Osteoblast (primary cell): ENCODE measurements at regions not wholly inside any gene's neighbourhood (a gene's known extent, or its start where the extent isn't known, plus 50 kb on each side); places are given as distances from the start of the nearest gene placed in this dataset.

Experiments used
- DNase-seq: peaks from one replicate; pipeline ENCODE4 v3.0.0; 2011; ENCODE audit warnings: low spot score, mixed read lengths; ENCODE audit not compliant: insufficient read length; ENCODE audit errors: missing footprints
- H2AFZ ChIP-seq: 2 replicates; pipeline ENCODE4 v1.6.0; 2011; ENCODE audit warnings: mild to moderate bottlenecking, low read length
- H3K27ac ChIP-seq: 2 replicates; pipeline ENCODE4 v1.5.1; 2011; ENCODE audit warnings: mild to moderate bottlenecking, low read depth, low read length, moderate library complexity
- H3K27me3 ChIP-seq: 2 replicates; pipeline ENCODE4 v1.6.0; 2012; ENCODE audit warnings: mild to moderate bottlenecking, control low read depth, inconsistent platforms, low read length, moderate library complexity; ENCODE audit not compliant: insufficient read depth
- H3K36me3 ChIP-seq: 2 replicates; pipeline ENCODE4 v1.5.1; 2011; ENCODE audit warnings: mild to moderate bottlenecking, low read length, control low read depth, moderate library complexity; ENCODE audit not compliant: insufficient read depth
- H3K4me1 ChIP-seq: 2 replicates; pipeline ENCODE4 v1.5.1; 2011; ENCODE audit warnings: mild to moderate bottlenecking, low read length, control low read depth, moderate library complexity; ENCODE audit not compliant: insufficient read depth
- H3K4me2 ChIP-seq: 2 replicates; pipeline ENCODE4 v1.6.0; 2011; ENCODE audit warnings: mild to moderate bottlenecking, low read length; ENCODE audit not compliant: insufficient read depth
- H3K4me3 ChIP-seq: fragments of 200-600 bp; sonication (generic); 3 replicates; pipeline ENCODE4 v1.5.1; 2012; ENCODE audit warnings: mild to moderate bottlenecking, low read length, inconsistent platforms; ENCODE audit not compliant: insufficient read depth
- H3K79me2 ChIP-seq: 2 replicates; pipeline ENCODE4 v1.6.0; 2012; ENCODE audit warnings: mild to moderate bottlenecking, low read length, control low read depth, inconsistent platforms; ENCODE audit not compliant: insufficient read depth
- H3K9me3 ChIP-seq: 2 replicates; pipeline ENCODE4 v1.5.1; 2011; ENCODE audit warnings: low read depth, low read length, control low read depth
- H4K20me1 ChIP-seq: 2 replicates; pipeline ENCODE4 v1.6.0; 2012; ENCODE audit warnings: mild to moderate bottlenecking, low read length, control low read depth; ENCODE audit not compliant: insufficient read depth
- TF ChIP-seq, protein P1 (sequence below): IDR thresholded peaks from 2 replicates; pipeline ENCODE4 v1.5.1; 2011; ENCODE audit warnings: mild to moderate bottlenecking, low read depth, low read length, moderate library complexity; ENCODE audit errors: extremely low read depth

DNA sequence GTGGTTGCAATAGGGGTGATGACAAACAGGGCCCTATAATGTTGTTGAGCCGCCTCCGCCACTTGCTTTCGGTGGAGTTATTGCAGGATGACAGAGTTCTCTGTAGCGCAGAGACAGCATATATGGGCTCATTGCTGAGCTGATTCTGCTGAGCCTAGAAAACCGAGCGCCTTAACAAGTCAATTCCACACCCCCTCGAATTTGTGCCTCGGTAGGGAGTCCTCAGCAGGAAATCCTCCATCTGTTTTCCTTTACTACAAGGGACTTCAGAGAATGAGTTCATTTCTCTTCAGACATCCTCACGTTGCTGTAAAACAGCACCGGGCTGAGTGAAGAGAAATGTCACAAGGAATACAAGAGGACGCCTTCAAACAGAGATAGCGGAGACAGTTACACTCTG lies 90.7 kb upstream of the KIAA1217 start:
- Histone ChIP-seq H4K20me1 (no peaks in the 10 kb centered on the region), H2AFZ (no peak overlapping the region), H3K9me3 (no peaks in the 10 kb centered on the region), H3K4me1 (no peaks in the 10 kb centered on the region), H3K4me2 (no peak overlapping the region), H3K4me3 (no peak overlapping the region), H3K27me3 (no peaks in the 10 kb centered on the region), H3K36me3 (no peaks in the 10 kb centered on the region), H3K79me2 (no peaks in the 10 kb centered on the region), H3K27ac (no peak overlapping the region)
- DNase-seq, result no peak
- TF ChIP-seq, protein P1, sequence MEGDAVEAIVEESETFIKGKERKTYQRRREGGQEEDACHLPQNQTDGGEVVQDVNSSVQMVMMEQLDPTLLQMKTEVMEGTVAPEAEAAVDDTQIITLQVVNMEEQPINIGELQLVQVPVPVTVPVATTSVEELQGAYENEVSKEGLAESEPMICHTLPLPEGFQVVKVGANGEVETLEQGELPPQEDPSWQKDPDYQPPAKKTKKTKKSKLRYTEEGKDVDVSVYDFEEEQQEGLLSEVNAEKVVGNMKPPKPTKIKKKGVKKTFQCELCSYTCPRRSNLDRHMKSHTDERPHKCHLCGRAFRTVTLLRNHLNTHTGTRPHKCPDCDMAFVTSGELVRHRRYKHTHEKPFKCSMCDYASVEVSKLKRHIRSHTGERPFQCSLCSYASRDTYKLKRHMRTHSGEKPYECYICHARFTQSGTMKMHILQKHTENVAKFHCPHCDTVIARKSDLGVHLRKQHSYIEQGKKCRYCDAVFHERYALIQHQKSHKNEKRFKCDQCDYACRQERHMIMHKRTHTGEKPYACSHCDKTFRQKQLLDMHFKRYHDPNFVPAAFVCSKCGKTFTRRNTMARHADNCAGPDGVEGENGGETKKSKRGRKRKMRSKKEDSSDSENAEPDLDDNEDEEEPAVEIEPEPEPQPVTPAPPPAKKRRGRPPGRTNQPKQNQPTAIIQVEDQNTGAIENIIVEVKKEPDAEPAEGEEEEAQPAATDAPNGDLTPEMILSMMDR, result no peak

DNA sequence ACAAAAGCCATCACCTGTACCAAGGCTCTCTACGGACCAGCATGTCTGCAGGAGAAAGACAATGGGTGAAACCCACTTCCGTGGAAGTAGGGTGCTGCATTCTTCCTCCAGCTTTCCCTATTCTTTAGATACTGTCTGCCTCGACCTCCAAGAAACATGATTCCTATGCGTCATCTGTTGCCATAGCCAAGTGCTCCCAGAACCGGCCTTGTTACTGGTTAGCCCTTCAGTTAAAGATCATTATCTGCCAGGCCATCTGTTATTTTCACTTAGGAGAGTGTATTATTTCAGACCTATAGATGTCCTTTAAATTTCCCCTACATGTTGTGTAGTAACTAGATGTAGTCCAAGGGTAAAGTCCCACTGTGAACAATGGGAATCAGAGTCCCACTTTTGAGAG lies 89.0 kb upstream of the KIAA1217 start:
- Histone ChIP-seq H3K27me3 (no peaks in the 10 kb centered on the region), H3K4me1 (no peaks in the 10 kb centered on the region), H4K20me1 (no peaks in the 10 kb centered on the region), H2AFZ (no peak overlapping the region), H3K36me3 (no peaks in the 10 kb centered on the region), H3K4me3 (no peak overlapping the region), H3K9me3 (no peaks in the 10 kb centered on the region), H3K4me2 (no peak overlapping the region), H3K79me2 (no peaks in the 10 kb centered on the region), H3K27ac (no peak overlapping the region)
- TF ChIP-seq, protein P1, result no peak
- no peak for DNase-seq

DNA sequence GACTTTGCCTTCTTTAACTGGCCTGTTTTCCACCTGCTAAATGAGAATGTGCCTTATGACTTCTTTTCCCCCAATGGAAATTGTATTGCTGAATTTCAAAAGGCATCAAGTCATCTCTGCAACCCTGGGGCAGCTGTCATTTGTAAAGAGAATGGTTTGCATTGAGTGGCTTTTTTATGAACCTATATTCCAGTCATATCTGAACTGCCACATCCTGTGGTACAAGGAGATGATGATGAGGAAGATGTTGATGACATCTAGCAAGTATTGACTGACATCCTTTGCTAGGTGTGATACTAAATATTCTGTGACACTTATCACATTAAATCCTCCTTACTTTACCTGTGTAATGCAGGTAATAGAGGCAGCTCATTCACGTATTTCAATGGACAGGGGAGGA lies 88.3 kb upstream of the KIAA1217 start:
- H3K27me3 ChIP-seq, result no peaks in the 10 kb centered on the region
- no peaks in the 10 kb centered on the region for H3K4me1 ChIP-seq
- no peak for DNase-seq
- no peak overlapping the region for H3K27ac ChIP-seq
- no peaks in the 10 kb centered on the region for H3K9me3 ChIP-seq
- no peaks in the 10 kb centered on the region for H3K79me2 ChIP-seq
- no peak overlapping the region for H2AFZ ChIP-seq
- H3K4me2 ChIP-seq, result no peak overlapping the region
- no peak overlapping the region for H3K4me3 ChIP-seq
- TF ChIP-seq, protein P1, result no peak
- no peaks in the 10 kb centered on the region for H4K20me1 ChIP-seq
- no peaks in the 10 kb centered on the region for H3K36me3 ChIP-seq

DNA sequence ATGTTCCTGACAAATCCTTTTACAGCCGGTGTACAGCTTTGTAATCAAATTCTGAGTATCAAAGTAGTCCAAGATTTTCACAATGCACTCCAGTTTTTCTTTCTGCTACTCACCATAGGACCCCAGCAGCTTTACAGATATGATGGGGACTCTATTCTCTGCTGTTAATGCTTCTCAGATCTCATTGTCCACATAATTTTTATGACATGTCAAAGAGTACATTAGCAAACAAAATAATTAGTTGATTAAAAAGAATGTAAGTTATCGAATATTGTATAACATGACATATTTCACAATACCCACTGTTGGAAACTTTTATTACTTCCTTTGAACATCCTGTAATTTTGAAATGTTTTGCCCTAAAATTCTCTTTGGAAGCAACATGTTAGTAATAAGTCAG lies 81.4 kb upstream of the KIAA1217 start:
- Histone ChIP-seq H4K20me1 (no peaks in the 10 kb centered on the region), H3K79me2 (no peaks in the 10 kb centered on the region), H3K4me2 (no peak overlapping the region), H3K4me1 (no peaks in the 10 kb centered on the region), H3K27me3 (no peaks in the 10 kb centered on the region), H3K36me3 (no peaks in the 10 kb centered on the region), H3K27ac (no peak overlapping the region), H2AFZ (no peak overlapping the region), H3K9me3 (no peaks in the 10 kb centered on the region), H3K4me3 (no peak overlapping the region)
- no peak for DNase-seq
- TF ChIP-seq, protein P1, result no peak
